ENCODE measurements at regions not wholly inside any gene's neighbourhood (a gene's known extent, or its start where the extent isn't known, plus 50 kb on each side); places are given as distances from the start of the nearest gene placed in this dataset.

DNA sequence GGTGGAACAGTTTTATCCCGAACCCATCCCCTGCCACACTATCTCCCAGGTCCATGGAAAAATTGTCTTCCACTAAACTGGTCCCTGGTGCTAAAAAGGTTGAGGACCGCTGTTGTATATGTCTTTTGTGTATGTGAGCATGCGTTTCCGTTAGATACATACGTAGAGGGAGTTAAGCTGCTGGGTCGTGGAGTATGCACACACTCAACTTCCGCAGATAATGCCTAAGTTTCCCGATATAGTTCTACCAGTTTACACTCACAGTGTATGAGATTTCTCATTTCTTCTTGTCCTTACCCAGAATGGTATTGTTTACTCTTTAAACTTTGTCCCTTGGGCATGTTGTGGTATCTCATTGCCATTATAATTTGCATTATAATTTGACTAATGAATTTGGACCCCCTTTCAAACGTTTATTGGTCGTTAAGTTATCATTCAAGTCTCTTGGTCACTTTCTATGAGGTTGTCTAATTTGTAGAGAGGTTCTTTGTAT lies 50.5 kb upstream of the SCAF8 start:
- Histone ChIP-seq H3K4me2 (replicated peaks; ENCODE audit: extremely low read depth, low read length, poor library complexity, severe bottlenecking) (no peak overlapping the region), H3K9me3 (replicated peaks in 1 of 2; ENCODE audit: control insufficient read depth in 1 of 2, insufficient read depth in 1 of 2, low read length in 2 of 2) (no peaks in the 10 kb centered on the region), H3K9ac (ENCODE audit: insufficient read depth, low read length, poor library complexity, severe bottlenecking) (no peak overlapping the region), H3K36me3 (replicated peaks in 1 of 2; ENCODE audit: control insufficient read depth in 1 of 2, insufficient read depth in 2 of 2, low read length in 2 of 2) (no peaks in the 10 kb centered on the region), H3K27ac (ENCODE audit: low read depth in 1 of 2, low read length in 2 of 2) (no peak overlapping the region), H3K4me1 (ENCODE audit: control insufficient read depth in 1 of 2, insufficient read depth in 2 of 2, low read length in 2 of 2) (peaks cover 13 to 17% of the 10 kb centered on the region in 2 donors), H3K79me2 (ENCODE audit: insufficient read depth, low read length) (no peaks in the 10 kb centered on the region), H2AFZ (ENCODE audit: insufficient read depth, low read depth, low read length, poor library complexity, severe bottlenecking) (no peak overlapping the region), H4K20me1 (ENCODE audit: insufficient read depth, low read length) (no peaks in the 10 kb centered on the region), H3K27me3 (ENCODE audit: control insufficient read depth in 2 of 2, insufficient read depth in 2 of 2, low read length in 2 of 2) (no peaks in the 10 kb centered on the region), H3K4me3 (replicated peaks in 1 of 3; ENCODE audit: low read depth in 2 of 3, low read length in 3 of 3) (no peak overlapping the region)
- TF ChIP-seq, protein P1, sequence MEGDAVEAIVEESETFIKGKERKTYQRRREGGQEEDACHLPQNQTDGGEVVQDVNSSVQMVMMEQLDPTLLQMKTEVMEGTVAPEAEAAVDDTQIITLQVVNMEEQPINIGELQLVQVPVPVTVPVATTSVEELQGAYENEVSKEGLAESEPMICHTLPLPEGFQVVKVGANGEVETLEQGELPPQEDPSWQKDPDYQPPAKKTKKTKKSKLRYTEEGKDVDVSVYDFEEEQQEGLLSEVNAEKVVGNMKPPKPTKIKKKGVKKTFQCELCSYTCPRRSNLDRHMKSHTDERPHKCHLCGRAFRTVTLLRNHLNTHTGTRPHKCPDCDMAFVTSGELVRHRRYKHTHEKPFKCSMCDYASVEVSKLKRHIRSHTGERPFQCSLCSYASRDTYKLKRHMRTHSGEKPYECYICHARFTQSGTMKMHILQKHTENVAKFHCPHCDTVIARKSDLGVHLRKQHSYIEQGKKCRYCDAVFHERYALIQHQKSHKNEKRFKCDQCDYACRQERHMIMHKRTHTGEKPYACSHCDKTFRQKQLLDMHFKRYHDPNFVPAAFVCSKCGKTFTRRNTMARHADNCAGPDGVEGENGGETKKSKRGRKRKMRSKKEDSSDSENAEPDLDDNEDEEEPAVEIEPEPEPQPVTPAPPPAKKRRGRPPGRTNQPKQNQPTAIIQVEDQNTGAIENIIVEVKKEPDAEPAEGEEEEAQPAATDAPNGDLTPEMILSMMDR (IDR thresholded peaks at IDR 0.05) = no peak
- Mint-ChIP-seq H3K4me1 (peaks cover 13% of the 10 kb centered on the region), H3K27ac (no peak overlapping the region), H3K9me3 (peaks cover 0 to 6% (median 0%) of the 10 kb centered on the region in 7 donors), H3K27me3 (ENCODE audit: low read depth in 3 of 3) (no peaks in the 10 kb centered on the region), H3K36me3 (no peaks in the 10 kb centered on the region), H3K4me3 (no peak overlapping the region)
- intact Hi-C loops (cut with micrococcal nuclease) = loop anchor here in 1 of 2 donors (5.0 kb wide), 1 partner anchor 50 kb away; the partner anchor contains the start of gene SCAF8
- no peak for DNase-seq
- WGBS (ENCODE audit: insufficient coverage) = no CpG with 5 or more reads among the region's 10 CpGs
